ENCODE measurements at regions not wholly inside any gene's neighbourhood (a gene's known extent, or its start where the extent isn't known, plus 50 kb on each side); places are given as distances from the start of the nearest gene placed in this dataset.

- no peak for TF ChIP-seq CTCF (IDR thresholded peaks at IDR 0.05)
- peak; percentile 40; the same call in 1 of the 2 replicates for TF ChIP-seq POLR2AphosphoS5 (IDR thresholded peaks at IDR 0.05; ENCODE audit: low read depth, low read length)
- TF ChIP-seq, protein P1, sequence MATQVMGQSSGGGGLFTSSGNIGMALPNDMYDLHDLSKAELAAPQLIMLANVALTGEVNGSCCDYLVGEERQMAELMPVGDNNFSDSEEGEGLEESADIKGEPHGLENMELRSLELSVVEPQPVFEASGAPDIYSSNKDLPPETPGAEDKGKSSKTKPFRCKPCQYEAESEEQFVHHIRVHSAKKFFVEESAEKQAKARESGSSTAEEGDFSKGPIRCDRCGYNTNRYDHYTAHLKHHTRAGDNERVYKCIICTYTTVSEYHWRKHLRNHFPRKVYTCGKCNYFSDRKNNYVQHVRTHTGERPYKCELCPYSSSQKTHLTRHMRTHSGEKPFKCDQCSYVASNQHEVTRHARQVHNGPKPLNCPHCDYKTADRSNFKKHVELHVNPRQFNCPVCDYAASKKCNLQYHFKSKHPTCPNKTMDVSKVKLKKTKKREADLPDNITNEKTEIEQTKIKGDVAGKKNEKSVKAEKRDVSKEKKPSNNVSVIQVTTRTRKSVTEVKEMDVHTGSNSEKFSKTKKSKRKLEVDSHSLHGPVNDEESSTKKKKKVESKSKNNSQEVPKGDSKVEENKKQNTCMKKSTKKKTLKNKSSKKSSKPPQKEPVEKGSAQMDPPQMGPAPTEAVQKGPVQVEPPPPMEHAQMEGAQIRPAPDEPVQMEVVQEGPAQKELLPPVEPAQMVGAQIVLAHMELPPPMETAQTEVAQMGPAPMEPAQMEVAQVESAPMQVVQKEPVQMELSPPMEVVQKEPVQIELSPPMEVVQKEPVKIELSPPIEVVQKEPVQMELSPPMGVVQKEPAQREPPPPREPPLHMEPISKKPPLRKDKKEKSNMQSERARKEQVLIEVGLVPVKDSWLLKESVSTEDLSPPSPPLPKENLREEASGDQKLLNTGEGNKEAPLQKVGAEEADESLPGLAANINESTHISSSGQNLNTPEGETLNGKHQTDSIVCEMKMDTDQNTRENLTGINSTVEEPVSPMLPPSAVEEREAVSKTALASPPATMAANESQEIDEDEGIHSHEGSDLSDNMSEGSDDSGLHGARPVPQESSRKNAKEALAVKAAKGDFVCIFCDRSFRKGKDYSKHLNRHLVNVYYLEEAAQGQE (IDR thresholded peaks at IDR 0.05; ENCODE audit: low read depth, low read length): no peak
- TF ChIP-seq JUND (IDR thresholded peaks at IDR 0.05): no peak; the same call in 1 of the 2 replicates
- TF ChIP-seq EZH2phosphoT487 (IDR thresholded peaks at IDR 0.05; ENCODE audit: borderline replicate concordance, low read depth): no peak
- TF ChIP-seq PBX3 (IDR thresholded peaks at IDR 0.05): no peak
- peak; percentile 53 for TF ChIP-seq TCF12 (IDR thresholded peaks at IDR 0.05)
- TF ChIP-seq NFIC (IDR thresholded peaks at IDR 0.05; ENCODE audit: borderline replicate concordance): no peak
- no peak for TF ChIP-seq TAF1 (IDR thresholded peaks at IDR 0.05; ENCODE audit: borderline replicate concordance, low read depth, low read length)
- TF ChIP-seq RFX5 (IDR thresholded peaks at IDR 0.05; ENCODE audit: low read length): no peak; the same call in 1 of the 2 replicates
These were observed 99.6 kb upstream of the SORBS2 start for GRCh38 chr4:185911556-185912064.
